ENCODE measurements at regions not wholly inside any gene's neighbourhood (a gene's known extent, or its start where the extent isn't known, plus 50 kb on each side); places are given as distances from the start of the nearest gene placed in this dataset.
"Not testable (repeated sequence)": the region's sequence is repeated elsewhere in the genome, so short reads cannot be mapped to it uniquely, and the experiment has no call there.

- DNase-seq (ENCODE audit: low spot score): no peak
These were observed 163.4 kb downstream of the MYCN start for GRCh38 chr2:16103614-16104314.

- no peak for DNase-seq (ENCODE audit: low spot score)
These were observed 162.6 kb downstream of the MYCN start for GRCh38 chr2:16102976-16103380.

- DNase-seq (ENCODE audit: low spot score): no peak
These were observed 162.1 kb downstream of the MYCN start for GRCh38 chr2:16102358-16102975.

- DNase-seq (ENCODE audit: low spot score): no peak
These were observed 160.8 kb downstream of the MYCN start for GRCh38 chr2:16101196-16101595.

- DNase-seq (ENCODE audit: low spot score): no peak
These were observed 159.7 kb downstream of the MYCN start for GRCh38 chr2:16100006-16100405.

GRCh38 chr2:16099326-16099725 is 159.0 kb downstream of the MYCN start:
- no peak for DNase-seq (ENCODE audit: low spot score)

- no peak for DNase-seq (ENCODE audit: low spot score)
These were observed 156.6 kb downstream of the MYCN start for GRCh38 chr2:16096962-16097361.

- not testable (repeated sequence) for DNase-seq (ENCODE audit: low spot score)
These were observed 155.1 kb downstream of the MYCN start for GRCh38 chr2:16095483-16095882.

- DNase-seq (ENCODE audit: low spot score): no peak
These were observed 154.5 kb downstream of the MYCN start for GRCh38 chr2:16094811-16095210.

- no peak for DNase-seq (ENCODE audit: low spot score)
These were observed 153.5 kb downstream of the MYCN start for GRCh38 chr2:16093639-16094529.

GRCh38 chr2:16092861-16093638 is 152.7 kb downstream of the MYCN start:
- DNase-seq (ENCODE audit: low spot score): no peak

GRCh38 chr2:16091576-16092282 is 151.4 kb downstream of the MYCN start:
- no peak for DNase-seq (ENCODE audit: low spot score)

- DNase-seq (ENCODE audit: low spot score): no peak
These were observed 150.6 kb downstream of the MYCN start for GRCh38 chr2:16090650-16091575.

- DNase-seq (ENCODE audit: low spot score): not testable (repeated sequence)
These were observed 149.1 kb downstream of the MYCN start for GRCh38 chr2:16089491-16089890.

- DNase-seq (ENCODE audit: low spot score): no peak
These were observed 148.4 kb downstream of the MYCN start for GRCh38 chr2:16088802-16089112.

GRCh38 chr2:16088035-16088801 is 147.9 kb downstream of the MYCN start:
- DNase-seq (ENCODE audit: low spot score): no peak

GRCh38 chr2:16086136-16086535 is 145.8 kb downstream of the MYCN start:
- not testable (repeated sequence) for DNase-seq (ENCODE audit: low spot score)

- no peak for DNase-seq (ENCODE audit: low spot score)
These were observed 144.7 kb downstream of the MYCN start for GRCh38 chr2:16085073-16085472.

GRCh38 chr2:16084274-16084673 is 143.9 kb downstream of the MYCN start:
- DNase-seq (ENCODE audit: low spot score): no peak

GRCh38 chr2:16082276-16082675 is 141.9 kb downstream of the MYCN start:
- no peak for DNase-seq (ENCODE audit: low spot score)
